HepG2 (cell line): ENCODE measurements at regions not wholly inside any gene's neighbourhood (a gene's known extent, or its start where the extent isn't known, plus 50 kb on each side); places are given as distances from the start of the nearest gene placed in this dataset.

ENCODE experiments used
- ATAC-seq: fragments of 200-7000 bp; cut with Tn5 transposase; 3 replicates; pipeline ENCODE4 v1.9.1; 2020; ENCODE audit warnings: mild to moderate bottlenecking, moderate library complexity
- BruUV-seq: library from RNA; stranded (reverse); fragments of 400-500 nt; replicated peaks from 2 replicates; lab custom pipeline; 2021; lab: Mats Ljungman, UMichigan
- CTCF ChIA-PET: fragments of 300-600 bp; formaldehyde crosslinking; extraction: SDS; loops from one replicate; lab custom pipeline; 2021; ENCODE audit warnings: low total read pairs, inconsistent platforms, low intra/inter-chr PET ratio; lab: Yijun Ruan, JAX
- POLR2A ChIA-PET: fragments of 350-600 bp; sonication (Branson Sonifier 250); formaldehyde crosslinking; loops from one replicate; lab custom pipeline; 2020; ENCODE audit warnings: antibody characterized with exemption, inconsistent platforms; lab: Yijun Ruan, JAX
- DNase-seq: peaks from one replicate; pipeline ENCODE4 v3.0.0-alpha.2; 2015; ENCODE audit warnings: low spot score
- FAIRE-seq: peaks from 3 replicates; lab custom pipeline; 2011; peaks lifted over from hg19 to GRCh38; lab: Jason Lieb, UNC
- H2AFZ ChIP-seq: one replicate; pipeline ENCODE4 v1.6.1; 2011; ENCODE audit warnings: low read length, inconsistent platforms
- H3K27ac ChIP-seq: fragments of 300-600 bp; 3 replicates; pipeline ENCODE4 v1.8.0; 2011; ENCODE audit warnings: mixed run types, mild to moderate bottlenecking, mixed read lengths, low read length, inconsistent platforms; ENCODE audit not compliant: insufficient read depth; ENCODE audit errors: extremely low read length
- H3K27me3 ChIP-seq, 2 experiments: fragments of 200-600 bp in 1 of 2; 2 replicates in 1 of 2; 3 replicates in 1 of 2; pipeline versions ENCODE4 v1.6.0 to v1.8.0; 2011; ENCODE audit warnings: low read length in 2 of 2, mild to moderate bottlenecking in 2 of 2, moderate library complexity in 2 of 2, inconsistent platforms in 1 of 2; ENCODE audit not compliant: insufficient read depth in 2 of 2, control insufficient read depth in 1 of 2
- H3K36me3 ChIP-seq, 2 experiments: fragments of 200-600 bp in 1 of 2; replicated peaks in 1 of 2; 2 replicates in 1 of 2; 3 replicates in 1 of 2; pipeline versions ENCODE4 v1.5.1 to v1.8.0; 2011; ENCODE audit warnings: low read length in 2 of 2, inconsistent platforms in 1 of 2; ENCODE audit not compliant: insufficient read depth in 2 of 2, control insufficient read depth in 1 of 2
- H3K4me1 ChIP-seq: 2 replicates; pipeline ENCODE4 v1.5.1; 2012; ENCODE audit warnings: low read length, inconsistent platforms; ENCODE audit not compliant: insufficient read depth
- H3K4me2 ChIP-seq: 2 replicates; pipeline ENCODE4 v1.6.0; 2011; ENCODE audit warnings: low read depth, low read length, inconsistent platforms
- H3K4me3 ChIP-seq, 3 experiments: fragments of 200-600 bp in 1 of 3; sonication (generic), shearing (Covaris generic) in 1 of 3; replicated peaks in 1 of 3; 2 replicates each; pipeline ENCODE4 v1.5.1; 2011 to 2016; ENCODE audit warnings: low read length in 3 of 3, inconsistent platforms in 2 of 3, low read depth in 2 of 3, mild to moderate bottlenecking in 2 of 3, control low read depth in 1 of 3, mixed read lengths in 1 of 3; ENCODE audit not compliant: insufficient read depth in 1 of 3
- H3K79me2 ChIP-seq: one replicate; pipeline ENCODE4 v1.6.1; 2011; ENCODE audit warnings: low read length, inconsistent platforms; ENCODE audit not compliant: insufficient read depth
- H3K9ac ChIP-seq: 2 replicates; pipeline ENCODE4 v1.6.0; 2011; ENCODE audit warnings: mild to moderate bottlenecking, low read depth, low read length, inconsistent platforms; ENCODE audit not compliant: insufficient read depth
- H3K9me3 ChIP-seq: 2 replicates; pipeline ENCODE4 v1.5.1; 2012; ENCODE audit warnings: mild to moderate bottlenecking, low read length
- H4K20me1 ChIP-seq: 2 replicates; pipeline ENCODE4 v1.6.0; 2011; ENCODE audit warnings: inconsistent platforms, mild to moderate bottlenecking, low read length, moderate library complexity; ENCODE audit not compliant: insufficient read depth
- ARHGAP35 ChIP-seq: sonication (generic); formaldehyde crosslinking; IDR thresholded peaks from 2 replicates; pipeline ENCODE4 v1.9.0; 2022; ENCODE audit warnings: mild to moderate bottlenecking, inconsistent platforms, moderate library complexity, missing genetic modification reagents, borderline replicate concordance
- KDM2A ChIP-seq: sonication (generic); formaldehyde crosslinking; IDR thresholded peaks from 2 replicates; pipeline ENCODE4 v1.4.0; 2020; ENCODE audit warnings: low read depth, missing genetic modification reagents, borderline replicate concordance
- MED8 ChIP-seq: sonication (generic); formaldehyde crosslinking; IDR thresholded peaks from 2 replicates; pipeline ENCODE4 v1.8.1; 2023; ENCODE audit warnings: mild to moderate bottlenecking, missing genetic modification reagents; ENCODE audit not compliant: insufficient replicate concordance
- NAIF1 ChIP-seq: sonication (generic); formaldehyde crosslinking; IDR thresholded peaks from 2 replicates; pipeline ENCODE4 v1.5.0; 2020; ENCODE audit warnings: mild to moderate bottlenecking, missing genetic modification reagents, borderline replicate concordance
- POGZ ChIP-seq: sonication (generic); formaldehyde crosslinking; IDR thresholded peaks from 2 replicates; pipeline ENCODE4 v1.4.0; 2020; ENCODE audit warnings: mild to moderate bottlenecking, missing genetic modification reagents
- SMAD1 ChIP-seq: sonication (generic); formaldehyde crosslinking; IDR thresholded peaks from 2 replicates; pipeline ENCODE4 v1.4.0; 2020; ENCODE audit warnings: missing genetic modification reagents, low read depth, mild to moderate bottlenecking, borderline replicate concordance
- ZBTB3 ChIP-seq: sonication (generic); formaldehyde crosslinking; IDR thresholded peaks from 2 replicates; pipeline ENCODE4 v1.4.0; 2020; ENCODE audit warnings: low read depth, mild to moderate bottlenecking, moderate library complexity, missing genetic modification reagents, borderline replicate concordance
- ZBTB7A ChIP-seq: sonication (generic); formaldehyde crosslinking; IDR thresholded peaks from 2 replicates; pipeline ENCODE4 v1.8.0; 2022; ENCODE audit warnings: mild to moderate bottlenecking, missing genetic modification reagents
- ZNF224 ChIP-seq: sonication (generic); formaldehyde crosslinking; IDR thresholded peaks from 2 replicates; pipeline ENCODE4 v1.5.0; 2020; ENCODE audit warnings: mild to moderate bottlenecking, missing genetic modification reagents
- ZNF564 ChIP-seq: sonication (generic); formaldehyde crosslinking; IDR thresholded peaks from 2 replicates; pipeline ENCODE4 v1.8.1; 2023; ENCODE audit warnings: mild to moderate bottlenecking, missing genetic modification reagents
- WGBS: methylation state at CpG from one replicate; pipeline ENCODE4 v1.1.6; 2017; ENCODE audit warnings: low lambda C conversion rate; 5-methylcytosine and 5-hydroxymethylcytosine counted together
- in situ Hi-C: cut with HindIII; loops from 2 replicates; pipeline ENCODE4 v1.10.0; 2017; ENCODE audit warnings: low pct_unique_long_range_greater_than_20kb; ENCODE audit not compliant: extremely low pct_ligation_motif_present
- intact Hi-C: fragments of 100-400 bp; cut with micrococcal nuclease; formaldehyde crosslinking; loops from one replicate; pipeline ENCODE4 v1.10.0; 2022; ENCODE audit not compliant: unreplicated experiment
- TF ChIP-seq, protein P1 (sequence below): sonication (generic); formaldehyde crosslinking; IDR thresholded peaks from 2 replicates; pipeline ENCODE4 v1.4.0; 2020; ENCODE audit warnings: mild to moderate bottlenecking, missing genetic modification reagents
- TF ChIP-seq, protein P2 (sequence below): sonication (generic); formaldehyde crosslinking; IDR thresholded peaks from 2 replicates; pipeline ENCODE4 v1.4.0; 2020; ENCODE audit warnings: mild to moderate bottlenecking, low read depth, missing genetic modification reagents

- Histone ChIP-seq H3K4me1 (no peaks in the 10 kb centered on the region), H3K79me2 (no peaks in the 10 kb centered on the region), H3K36me3 (no peaks in the 10 kb centered on the region), H3K4me3 (no peak overlapping the region), H3K27ac (no peak overlapping the region), H2AFZ (no peak overlapping the region), H4K20me1 (no peaks in the 10 kb centered on the region), H3K9ac (no peak overlapping the region), H3K27me3 (no peaks in the 10 kb centered on the region), H3K4me2 (no peak overlapping the region), H3K9me3 (peaks cover 66% of the 10 kb centered on the region)
- WGBS: 42% methylated on average over 5 of the region's 5 CpGs
- FAIRE-seq (no peak), ATAC-seq (no peak), DNase-seq (no peak)
- BruUV-seq: no TSS peak
- TF ChIP-seq, protein P1, sequence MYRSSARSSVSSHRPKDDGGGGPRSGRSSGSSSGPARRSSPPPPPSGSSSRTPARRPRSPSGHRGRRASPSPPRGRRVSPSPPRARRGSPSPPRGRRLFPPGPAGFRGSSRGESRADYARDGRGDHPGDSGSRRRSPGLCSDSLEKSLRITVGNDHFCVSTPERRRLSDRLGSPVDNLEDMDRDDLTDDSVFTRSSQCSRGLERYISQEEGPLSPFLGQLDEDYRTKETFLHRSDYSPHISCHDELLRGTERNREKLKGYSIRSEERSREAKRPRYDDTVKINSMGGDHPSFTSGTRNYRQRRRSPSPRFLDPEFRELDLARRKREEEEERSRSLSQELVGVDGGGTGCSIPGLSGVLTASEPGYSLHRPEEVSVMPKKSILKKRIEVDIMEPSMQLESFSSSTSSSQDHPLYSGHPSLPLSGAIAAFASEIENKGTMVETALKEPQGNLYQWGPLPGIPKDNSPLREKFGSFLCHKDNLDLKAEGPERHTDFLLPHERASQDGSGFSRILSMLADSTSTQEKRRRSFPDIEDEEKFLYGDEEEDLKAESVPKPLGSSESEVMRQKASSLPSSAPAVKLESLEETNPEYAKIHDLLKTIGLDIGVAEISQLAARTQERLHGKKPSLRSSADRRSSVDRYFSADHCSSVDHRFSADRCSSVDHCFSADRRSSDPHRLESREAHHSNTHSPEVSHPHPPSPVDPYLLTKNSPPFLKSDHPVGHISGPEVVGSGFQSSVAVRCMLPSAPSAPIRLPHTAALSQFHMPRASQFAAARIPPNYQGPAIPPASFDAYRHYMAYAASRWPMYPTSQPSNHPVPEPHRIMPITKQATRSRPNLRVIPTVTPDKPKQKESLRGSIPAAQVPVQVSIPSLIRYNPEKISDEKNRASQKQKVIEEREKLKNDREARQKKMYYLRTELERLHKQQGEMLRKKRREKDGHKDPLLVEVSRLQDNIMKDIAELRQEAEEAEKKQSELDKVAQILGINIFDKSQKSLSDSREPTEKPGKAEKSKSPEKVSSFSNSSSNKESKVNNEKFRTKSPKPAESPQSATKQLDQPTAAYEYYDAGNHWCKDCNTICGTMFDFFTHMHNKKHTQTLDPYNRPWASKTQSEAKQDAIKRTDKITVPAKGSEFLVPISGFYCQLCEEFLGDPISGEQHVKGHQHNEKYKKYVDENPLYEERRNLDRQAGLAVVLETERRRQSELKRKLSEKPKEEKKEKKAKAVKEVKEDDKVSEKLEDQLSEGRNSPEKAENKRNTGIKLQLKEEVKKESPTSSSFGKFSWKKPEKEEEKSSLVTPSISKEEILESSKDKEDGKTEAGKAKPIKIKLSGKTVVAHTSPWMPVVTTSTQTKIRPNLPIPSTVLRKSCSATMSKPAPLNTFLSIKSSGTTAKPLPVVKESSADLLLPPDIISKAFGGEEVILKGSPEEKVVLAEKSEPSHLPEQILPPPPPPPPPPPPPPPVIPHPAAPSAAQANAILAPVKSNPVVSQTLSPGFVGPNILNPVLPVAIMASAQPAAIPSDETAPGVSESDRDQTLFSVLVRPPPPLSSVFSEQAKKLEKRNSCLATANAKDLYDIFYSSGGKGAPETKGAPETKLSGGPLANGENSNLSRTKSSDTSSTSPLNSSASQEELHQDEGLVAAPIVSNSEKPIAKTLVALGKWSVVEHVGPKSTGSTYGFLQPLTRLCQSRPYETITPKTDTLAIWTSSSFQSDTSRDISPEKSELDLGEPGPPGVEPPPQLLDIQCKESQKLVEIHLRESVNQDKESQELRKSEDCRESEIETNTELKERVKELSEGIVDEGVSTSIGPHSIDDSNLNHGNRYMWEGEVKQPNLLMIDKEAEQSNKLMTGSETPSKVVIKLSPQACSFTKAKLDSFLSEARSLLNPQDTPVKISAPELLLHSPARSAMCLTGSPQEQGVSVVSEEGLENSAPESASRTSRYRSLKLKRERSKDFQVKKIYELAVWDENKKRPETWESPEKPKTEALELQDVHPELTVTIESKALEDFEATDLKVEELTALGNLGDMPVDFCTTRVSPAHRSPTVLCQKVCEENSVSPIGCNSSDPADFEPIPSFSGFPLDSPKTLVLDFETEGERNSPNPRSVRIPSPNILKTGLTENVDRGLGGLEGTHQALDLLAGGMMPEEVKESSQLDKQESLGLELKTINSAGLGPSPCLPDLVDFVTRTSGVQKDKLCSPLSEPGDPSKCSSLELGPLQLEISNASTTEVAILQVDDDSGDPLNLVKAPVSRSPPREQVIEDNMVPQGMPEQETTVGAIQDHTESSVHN (CRISPR knock-in tag): no peak
- TF ChIP-seq, protein P2, sequence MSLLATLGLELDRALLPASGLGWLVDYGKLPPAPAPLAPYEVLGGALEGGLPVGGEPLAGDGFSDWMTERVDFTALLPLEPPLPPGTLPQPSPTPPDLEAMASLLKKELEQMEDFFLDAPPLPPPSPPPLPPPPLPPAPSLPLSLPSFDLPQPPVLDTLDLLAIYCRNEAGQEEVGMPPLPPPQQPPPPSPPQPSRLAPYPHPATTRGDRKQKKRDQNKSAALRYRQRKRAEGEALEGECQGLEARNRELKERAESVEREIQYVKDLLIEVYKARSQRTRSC: no peak
- TF ChIP-seq ARHGAP35 (CRISPR knock-in tag): no peak
- no peak for TF ChIP-seq ZNF564 (CRISPR knock-in tag)
- no peak for TF ChIP-seq ZBTB7A (CRISPR knock-in tag)
- no peak for TF ChIP-seq ZBTB3 (CRISPR knock-in tag)
- no peak for TF ChIP-seq KDM2A (CRISPR knock-in tag)
- no peak for TF ChIP-seq POGZ (CRISPR knock-in tag)
- no peak for TF ChIP-seq MED8 (CRISPR knock-in tag)
- TF ChIP-seq NAIF1 (CRISPR knock-in tag): no peak
- no peak for TF ChIP-seq ZNF224 (CRISPR knock-in tag)
- no peak for TF ChIP-seq SMAD1 (CRISPR knock-in tag)
- ChIA-PET POLR2A (no interaction called here), CTCF (no interaction called here)
- intact Hi-C loops (no loop called here), in situ Hi-C loops (no loop called here)
Measured at GRCh38 chr13:105641121-105641520, 894.3 kb downstream of the EFNB2 start.
